ENCODE measurements at regions not wholly inside any gene's neighbourhood (a gene's known extent, or its start where the extent isn't known, plus 50 kb on each side); places are given as distances from the start of the nearest gene placed in this dataset.

DNA sequence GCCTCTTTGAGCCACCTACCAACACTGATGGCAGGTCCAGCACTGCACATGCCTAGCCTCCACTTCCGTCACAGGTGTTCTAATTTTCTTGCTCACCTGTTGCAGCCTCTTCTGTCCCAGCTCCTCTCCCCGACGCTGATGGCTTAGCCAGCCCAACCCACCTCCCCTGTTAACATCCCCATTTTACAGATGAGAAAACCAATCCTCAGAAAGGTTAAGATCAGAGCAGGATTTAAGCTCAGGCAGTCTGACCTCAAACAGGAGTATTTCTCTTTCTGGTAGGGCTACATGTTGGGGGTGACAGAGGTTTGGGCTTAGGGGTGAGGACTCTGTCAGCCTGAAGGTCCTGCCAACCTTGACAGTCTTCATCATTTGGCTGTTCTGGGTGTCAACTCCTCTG is 74.5 kb upstream of the PITX1 start:
- Histone ChIP-seq H3K36me3 (ENCODE audit: control insufficient read depth in 4 of 4, insufficient read depth in 3 of 4, low read depth in 1 of 4, low read length in 3 of 4) (no peaks in the 10 kb centered on the region), H3K4me3 (ENCODE audit: low read depth in 1 of 3, low read length in 3 of 3) (no peak overlapping the region), H3K9me3 (ENCODE audit: control insufficient read depth in 4 of 4, low read length in 3 of 4) (peaks cover 0 to 3% (median under 1%) of the 10 kb centered on the region in 4 donors), H3K27ac (ENCODE audit: low read depth in 1 of 2, low read length in 2 of 2) (no peak overlapping the region), H3K9ac (ENCODE audit: low read depth in 1 of 2, low read length in 2 of 2) (no peak overlapping the region), H3K4me1 (ENCODE audit: control insufficient read depth in 4 of 4, insufficient read depth in 4 of 4, low read length in 3 of 4) (no peaks in the 10 kb centered on the region), H3K27me3 (ENCODE audit: control insufficient read depth in 4 of 4, insufficient read depth in 4 of 4, low read length in 3 of 4) (no peaks in the 10 kb centered on the region)
- no peak for DNase-seq (ENCODE audit: low spot score)
- TF ChIP-seq EGR1 (IDR thresholded peaks at IDR 0.05; ENCODE audit: low read depth in 2 of 2): no peak
- TF ChIP-seq TAF1 (conservative IDR thresholded peaks at IDR 0.05): no peak
- TF ChIP-seq HNF4G (IDR thresholded peaks at IDR 0.05): no peak
- TF ChIP-seq, protein P1, sequence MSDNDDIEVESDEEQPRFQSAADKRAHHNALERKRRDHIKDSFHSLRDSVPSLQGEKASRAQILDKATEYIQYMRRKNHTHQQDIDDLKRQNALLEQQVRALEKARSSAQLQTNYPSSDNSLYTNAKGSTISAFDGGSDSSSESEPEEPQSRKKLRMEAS (IDR thresholded peaks at IDR 0.05): no peak
- no peak for TF ChIP-seq FOXA1 (IDR thresholded peaks at IDR 0.05)
- no peak for TF ChIP-seq RAD21 (IDR thresholded peaks at IDR 0.05)
- TF ChIP-seq GABPA (IDR thresholded peaks at IDR 0.05 in 1 of 2, conservative IDR thresholded peaks at IDR 0.05 in 1 of 2): no peak
- 96% methylated on average over 3 of the region's 3 CpGs for WGBS

DNA sequence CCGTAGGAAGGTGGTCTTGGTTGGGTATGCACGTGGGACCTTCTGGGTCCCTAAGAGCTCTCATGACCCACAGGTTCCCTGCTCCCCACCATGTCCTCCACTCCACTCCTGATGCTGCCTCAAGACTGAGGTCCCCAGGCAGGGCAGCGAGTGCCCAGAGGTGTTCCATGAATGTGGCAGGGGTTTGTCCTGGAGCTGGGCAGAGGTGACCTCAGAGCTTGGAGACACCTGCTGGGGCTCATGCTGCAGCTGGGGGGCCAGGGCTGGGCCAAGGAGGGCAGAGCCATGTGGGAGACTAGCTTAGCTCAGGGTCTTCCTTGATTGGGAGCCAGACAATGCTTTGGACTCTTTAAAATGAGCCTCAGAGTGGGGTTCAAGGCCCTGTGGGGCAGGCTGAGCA is 74.0 kb upstream of the PITX1 start:
- no peak for DNase-seq (ENCODE audit: low spot score)
- Histone ChIP-seq H3K4me3 (ENCODE audit: low read depth in 1 of 3, low read length in 3 of 3) (no peak overlapping the region), H3K9me3 (ENCODE audit: control insufficient read depth in 4 of 4, low read length in 3 of 4) (peaks cover 0 to 3% (median under 1%) of the 10 kb centered on the region in 4 donors), H3K4me1 (ENCODE audit: control insufficient read depth in 4 of 4, insufficient read depth in 4 of 4, low read length in 3 of 4) (no peaks in the 10 kb centered on the region), H3K36me3 (ENCODE audit: control insufficient read depth in 4 of 4, insufficient read depth in 3 of 4, low read depth in 1 of 4, low read length in 3 of 4) (no peaks in the 10 kb centered on the region), H3K9ac (ENCODE audit: low read depth in 1 of 2, low read length in 2 of 2) (no peak overlapping the region), H3K27ac (ENCODE audit: low read depth in 1 of 2, low read length in 2 of 2) (no peak overlapping the region), H3K27me3 (ENCODE audit: control insufficient read depth in 4 of 4, insufficient read depth in 4 of 4, low read length in 3 of 4) (no peaks in the 10 kb centered on the region)
- 91% methylated on average over 3 of the region's 3 CpGs for WGBS
- TF ChIP-seq, protein P2, sequence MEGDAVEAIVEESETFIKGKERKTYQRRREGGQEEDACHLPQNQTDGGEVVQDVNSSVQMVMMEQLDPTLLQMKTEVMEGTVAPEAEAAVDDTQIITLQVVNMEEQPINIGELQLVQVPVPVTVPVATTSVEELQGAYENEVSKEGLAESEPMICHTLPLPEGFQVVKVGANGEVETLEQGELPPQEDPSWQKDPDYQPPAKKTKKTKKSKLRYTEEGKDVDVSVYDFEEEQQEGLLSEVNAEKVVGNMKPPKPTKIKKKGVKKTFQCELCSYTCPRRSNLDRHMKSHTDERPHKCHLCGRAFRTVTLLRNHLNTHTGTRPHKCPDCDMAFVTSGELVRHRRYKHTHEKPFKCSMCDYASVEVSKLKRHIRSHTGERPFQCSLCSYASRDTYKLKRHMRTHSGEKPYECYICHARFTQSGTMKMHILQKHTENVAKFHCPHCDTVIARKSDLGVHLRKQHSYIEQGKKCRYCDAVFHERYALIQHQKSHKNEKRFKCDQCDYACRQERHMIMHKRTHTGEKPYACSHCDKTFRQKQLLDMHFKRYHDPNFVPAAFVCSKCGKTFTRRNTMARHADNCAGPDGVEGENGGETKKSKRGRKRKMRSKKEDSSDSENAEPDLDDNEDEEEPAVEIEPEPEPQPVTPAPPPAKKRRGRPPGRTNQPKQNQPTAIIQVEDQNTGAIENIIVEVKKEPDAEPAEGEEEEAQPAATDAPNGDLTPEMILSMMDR (IDR thresholded peaks at IDR 0.05; ENCODE audit: low read depth, low read length, missing input control): no peak
- TF ChIP-seq SP1 (IDR thresholded peaks at IDR 0.05) (no peak), EGR1 (IDR thresholded peaks at IDR 0.05; ENCODE audit: low read depth in 2 of 2) (no peak), HNF4A (conservative IDR thresholded peaks at IDR 0.05) (no peak), TAF1 (conservative IDR thresholded peaks at IDR 0.05) (no peak), FOXA2 (IDR thresholded peaks at IDR 0.05) (no peak), GABPA (IDR thresholded peaks at IDR 0.05 in 1 of 2, conservative IDR thresholded peaks at IDR 0.05 in 1 of 2) (no peak), JUND (IDR thresholded peaks at IDR 0.05) (no peak), NR2F2 (IDR thresholded peaks at IDR 0.05) (no peak), HNF4G (IDR thresholded peaks at IDR 0.05) (no peak), YY1 (IDR thresholded peaks at IDR 0.05) (no peak), RAD21 (IDR thresholded peaks at IDR 0.05) (no peak), FOXA1 (IDR thresholded peaks at IDR 0.05) (no peak), RXRA (IDR thresholded peaks at IDR 0.05) (no peak)
- TF ChIP-seq, protein P3, sequence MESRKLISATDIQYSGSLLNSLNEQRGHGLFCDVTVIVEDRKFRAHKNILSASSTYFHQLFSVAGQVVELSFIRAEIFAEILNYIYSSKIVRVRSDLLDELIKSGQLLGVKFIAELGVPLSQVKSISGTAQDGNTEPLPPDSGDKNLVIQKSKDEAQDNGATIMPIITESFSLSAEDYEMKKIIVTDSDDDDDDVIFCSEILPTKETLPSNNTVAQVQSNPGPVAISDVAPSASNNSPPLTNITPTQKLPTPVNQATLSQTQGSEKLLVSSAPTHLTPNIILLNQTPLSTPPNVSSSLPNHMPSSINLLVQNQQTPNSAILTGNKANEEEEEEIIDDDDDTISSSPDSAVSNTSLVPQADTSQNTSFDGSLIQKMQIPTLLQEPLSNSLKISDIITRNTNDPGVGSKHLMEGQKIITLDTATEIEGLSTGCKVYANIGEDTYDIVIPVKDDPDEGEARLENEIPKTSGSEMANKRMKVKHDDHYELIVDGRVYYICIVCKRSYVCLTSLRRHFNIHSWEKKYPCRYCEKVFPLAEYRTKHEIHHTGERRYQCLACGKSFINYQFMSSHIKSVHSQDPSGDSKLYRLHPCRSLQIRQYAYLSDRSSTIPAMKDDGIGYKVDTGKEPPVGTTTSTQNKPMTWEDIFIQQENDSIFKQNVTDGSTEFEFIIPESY (IDR thresholded peaks at IDR 0.05): no peak
- TF ChIP-seq, protein P1 (IDR thresholded peaks at IDR 0.05): no peak
- TF ChIP-seq, protein P4, sequence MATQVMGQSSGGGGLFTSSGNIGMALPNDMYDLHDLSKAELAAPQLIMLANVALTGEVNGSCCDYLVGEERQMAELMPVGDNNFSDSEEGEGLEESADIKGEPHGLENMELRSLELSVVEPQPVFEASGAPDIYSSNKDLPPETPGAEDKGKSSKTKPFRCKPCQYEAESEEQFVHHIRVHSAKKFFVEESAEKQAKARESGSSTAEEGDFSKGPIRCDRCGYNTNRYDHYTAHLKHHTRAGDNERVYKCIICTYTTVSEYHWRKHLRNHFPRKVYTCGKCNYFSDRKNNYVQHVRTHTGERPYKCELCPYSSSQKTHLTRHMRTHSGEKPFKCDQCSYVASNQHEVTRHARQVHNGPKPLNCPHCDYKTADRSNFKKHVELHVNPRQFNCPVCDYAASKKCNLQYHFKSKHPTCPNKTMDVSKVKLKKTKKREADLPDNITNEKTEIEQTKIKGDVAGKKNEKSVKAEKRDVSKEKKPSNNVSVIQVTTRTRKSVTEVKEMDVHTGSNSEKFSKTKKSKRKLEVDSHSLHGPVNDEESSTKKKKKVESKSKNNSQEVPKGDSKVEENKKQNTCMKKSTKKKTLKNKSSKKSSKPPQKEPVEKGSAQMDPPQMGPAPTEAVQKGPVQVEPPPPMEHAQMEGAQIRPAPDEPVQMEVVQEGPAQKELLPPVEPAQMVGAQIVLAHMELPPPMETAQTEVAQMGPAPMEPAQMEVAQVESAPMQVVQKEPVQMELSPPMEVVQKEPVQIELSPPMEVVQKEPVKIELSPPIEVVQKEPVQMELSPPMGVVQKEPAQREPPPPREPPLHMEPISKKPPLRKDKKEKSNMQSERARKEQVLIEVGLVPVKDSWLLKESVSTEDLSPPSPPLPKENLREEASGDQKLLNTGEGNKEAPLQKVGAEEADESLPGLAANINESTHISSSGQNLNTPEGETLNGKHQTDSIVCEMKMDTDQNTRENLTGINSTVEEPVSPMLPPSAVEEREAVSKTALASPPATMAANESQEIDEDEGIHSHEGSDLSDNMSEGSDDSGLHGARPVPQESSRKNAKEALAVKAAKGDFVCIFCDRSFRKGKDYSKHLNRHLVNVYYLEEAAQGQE (IDR thresholded peaks at IDR 0.05): no peak
- TF ChIP-seq, protein P5, sequence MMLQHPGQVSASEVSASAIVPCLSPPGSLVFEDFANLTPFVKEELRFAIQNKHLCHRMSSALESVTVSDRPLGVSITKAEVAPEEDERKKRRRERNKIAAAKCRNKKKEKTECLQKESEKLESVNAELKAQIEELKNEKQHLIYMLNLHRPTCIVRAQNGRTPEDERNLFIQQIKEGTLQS (IDR thresholded peaks at IDR 0.05): no peak

Data from liver (tissue), 8 donors.